Osteocyte (in vitro differentiated cells): ENCODE measurements at regions not wholly inside any gene's neighbourhood (a gene's known extent, or its start where the extent isn't known, plus 50 kb on each side); places are given as distances from the start of the nearest gene placed in this dataset.

Experiments used
- DNase-seq: peaks from one replicate; pipeline ENCODE4 v3.0.0; 2021; ENCODE audit warnings: mixed read lengths; ENCODE audit not compliant: unreplicated experiment; ENCODE audit errors: extremely low spot score
- H3K27ac Mint-ChIP-seq: one replicate; pipeline ENCODE4 v1.8.0; 2021; ENCODE audit warnings: mild to moderate bottlenecking, mixed read lengths; ENCODE audit not compliant: unreplicated experiment
- H3K27me3 Mint-ChIP-seq: one replicate; pipeline ENCODE4 v1.8.0; 2021; ENCODE audit warnings: mixed read lengths; ENCODE audit not compliant: unreplicated experiment
- H3K36me3 Mint-ChIP-seq: one replicate; pipeline ENCODE4 v1.8.0; 2021; ENCODE audit warnings: mixed read lengths; ENCODE audit not compliant: unreplicated experiment
- H3K4me1 Mint-ChIP-seq: one replicate; pipeline ENCODE4 v1.8.0; 2021; ENCODE audit warnings: mixed read lengths; ENCODE audit not compliant: unreplicated experiment
- H3K4me3 Mint-ChIP-seq: one replicate; pipeline ENCODE4 v1.8.0; 2021; ENCODE audit warnings: mild to moderate bottlenecking, moderate library complexity, mixed read lengths; ENCODE audit not compliant: unreplicated experiment
- H3K9me3 Mint-ChIP-seq: one replicate; pipeline ENCODE4 v1.8.0; 2021; ENCODE audit warnings: mixed read lengths; ENCODE audit not compliant: unreplicated experiment
- CTCF ChIP-seq: fragments of 200-600 bp; sonication (generic); IDR thresholded peaks from 2 replicates; pipeline ENCODE4 v1.5.0; 2021; ENCODE audit warnings: antibody characterized with exemption, mild to moderate bottlenecking, moderate library complexity

- Mint-ChIP-seq H3K27me3 (no peaks in the 10 kb centered on the region), H3K4me1 (no peaks in the 10 kb centered on the region), H3K36me3 (no peaks in the 10 kb centered on the region), H3K27ac (no peak overlapping the region), H3K9me3 (peaks cover 44% of the 10 kb centered on the region), H3K4me3 (no peak overlapping the region)
- TF ChIP-seq CTCF: no peak
- no peak for DNase-seq
Observed at GRCh38 chrX:82816562-82816961, 691.5 kb upstream of the POU3F4 start.

GRCh38 chrX:82842286-82842685 is 665.8 kb upstream of the POU3F4 start:
- Mint-ChIP-seq H3K4me1 (no peaks in the 10 kb centered on the region), H3K27ac (no peak overlapping the region), H3K4me3 (no peak overlapping the region), H3K36me3 (no peaks in the 10 kb centered on the region), H3K9me3 (peaks cover 52% of the 10 kb centered on the region), H3K27me3 (no peaks in the 10 kb centered on the region)
- TF ChIP-seq CTCF: no peak
- DNase-seq: no peak

GRCh38 chrX:82848111-82848510 is 660.0 kb upstream of the POU3F4 start:
- no peak for TF ChIP-seq CTCF
- H3K9me3 Mint-ChIP-seq: peaks cover 34% of the 10 kb centered on the region
- H3K27me3 Mint-ChIP-seq: no peaks in the 10 kb centered on the region
- no peaks in the 10 kb centered on the region for H3K36me3 Mint-ChIP-seq
- no peak for DNase-seq
- H3K27ac Mint-ChIP-seq: no peak overlapping the region
- no peak overlapping the region for H3K4me3 Mint-ChIP-seq
- H3K4me1 Mint-ChIP-seq: no peaks in the 10 kb centered on the region
